GM18520 (cell line): ENCODE measurements at regions not wholly inside any gene's neighbourhood (a gene's known extent, or its start where the extent isn't known, plus 50 kb on each side); places are given as distances from the start of the nearest gene placed in this dataset.

Source experiments
- ATAC-seq: cut with Tn5 transposase; IDR thresholded peaks from one replicate; pipeline ENCODE4 v1.9.1; 2021; ENCODE audit not compliant: unreplicated experiment

- no peak for ATAC-seq
Measured at GRCh38 chr3:178159691-178160220, 376.5 kb upstream of the KCNMB2 start.

GRCh38 chr3:178169421-178169820 lies 366.8 kb upstream of the KCNMB2 start:
- ATAC-seq = no peak

GRCh38 chr3:178170698-178171535 lies 365.3 kb upstream of the KCNMB2 start:
- no peak for ATAC-seq

- no peak for ATAC-seq
Measured at GRCh38 chr3:178172121-178172520, 364.1 kb upstream of the KCNMB2 start.

- no peak for ATAC-seq
Measured at GRCh38 chr3:178174201-178174915, 361.9 kb upstream of the KCNMB2 start.

GRCh38 chr3:178181088-178181487 lies 355.1 kb upstream of the KCNMB2 start:
- no peak for ATAC-seq

GRCh38 chr3:178181784-178182183 lies 354.5 kb upstream of the KCNMB2 start:
- no peak for ATAC-seq

- ATAC-seq = no peak
Measured at GRCh38 chr3:178182337-178182779, 353.9 kb upstream of the KCNMB2 start.

GRCh38 chr3:178184833-178185232 lies 351.4 kb upstream of the KCNMB2 start:
- ATAC-seq = no peak

- no peak for ATAC-seq
Measured at GRCh38 chr3:178186666-178187065, 349.6 kb upstream of the KCNMB2 start.

GRCh38 chr3:178189854-178190253 lies 346.4 kb upstream of the KCNMB2 start:
- no peak for ATAC-seq

GRCh38 chr3:178193846-178194245 lies 342.4 kb upstream of the KCNMB2 start:
- no peak for ATAC-seq

- no peak for ATAC-seq
Measured at GRCh38 chr3:178194539-178194938, 341.7 kb upstream of the KCNMB2 start.

GRCh38 chr3:178195824-178196223 lies 340.4 kb upstream of the KCNMB2 start:
- ATAC-seq = peak; percentile 94

GRCh38 chr3:178198329-178198728 lies 337.9 kb upstream of the KCNMB2 start:
- no peak for ATAC-seq

- ATAC-seq = no peak
Measured at GRCh38 chr3:178200316-178200715, 335.9 kb upstream of the KCNMB2 start.

GRCh38 chr3:178201714-178202113 lies 334.5 kb upstream of the KCNMB2 start:
- no peak for ATAC-seq

GRCh38 chr3:178202194-178202593 lies 334.0 kb upstream of the KCNMB2 start:
- no peak for ATAC-seq

GRCh38 chr3:178203165-178203564 lies 333.1 kb upstream of the KCNMB2 start:
- ATAC-seq = no peak

GRCh38 chr3:178203650-178204049 lies 332.6 kb upstream of the KCNMB2 start:
- ATAC-seq = no peak

GRCh38 chr3:178205740-178206139 lies 330.5 kb upstream of the KCNMB2 start:
- ATAC-seq = no peak

GRCh38 chr3:178206521-178206920 lies 329.7 kb upstream of the KCNMB2 start:
- ATAC-seq = no peak
